Lung (tissue), 11 donors: ENCODE measurements at regions not wholly inside any gene's neighbourhood (a gene's known extent, or its start where the extent isn't known, plus 50 kb on each side); places are given as distances from the start of the nearest gene placed in this dataset.

Source experiments
- ATAC-seq: fragments of 200-7000 bp; cut with Tn5 transposase; one replicate; pipeline ENCODE4 v1.9.1; 2020; ENCODE audit warnings: moderate number of reproducible peaks; ENCODE audit not compliant: insufficient read depth, low FRiP score
- DNase-seq, 3 donors: peaks; one replicate each; pipeline ENCODE4 v3.0.0-alpha.2; 2013 to 2017
- H3K27ac ChIP-seq, 2 donors: one replicate each; pipeline ENCODE4 v1.5.1; 2013; ENCODE audit warnings: mild to moderate bottlenecking in 2 of 2, moderate library complexity in 2 of 2, control low read depth in 1 of 2, inconsistent platforms in 1 of 2, low read depth in 1 of 2, low read length in 1 of 2
- H3K27me3 ChIP-seq, 3 donors: one replicate each; pipeline ENCODE4 v1.5.1; 2013; ENCODE audit warnings: low read length in 2 of 3; ENCODE audit not compliant: control insufficient read depth in 3 of 3, insufficient read depth in 3 of 3
- H3K36me3 ChIP-seq, 4 donors: one replicate each; pipeline ENCODE4 v1.5.1; 2013; ENCODE audit warnings: low read length in 4 of 4, mild to moderate bottlenecking in 1 of 4, moderate library complexity in 1 of 4; ENCODE audit not compliant: control insufficient read depth in 4 of 4, insufficient read depth in 4 of 4
- H3K4me1 ChIP-seq, 5 donors: one replicate each; pipeline ENCODE4 v1.5.1; 2013; ENCODE audit warnings: low read length in 5 of 5, mild to moderate bottlenecking in 2 of 5, moderate library complexity in 1 of 5; ENCODE audit not compliant: control insufficient read depth in 5 of 5, insufficient read depth in 5 of 5
- H3K4me3 ChIP-seq: one replicate; pipeline ENCODE4 v1.5.1; 2013; ENCODE audit warnings: mild to moderate bottlenecking, control low read depth, moderate library complexity
- H3K9ac ChIP-seq, 2 donors: one replicate each; pipeline ENCODE4 v1.5.1; 2013; ENCODE audit warnings: low read length in 2 of 2, control low read depth in 1 of 2; ENCODE audit not compliant: insufficient read depth in 1 of 2
- H3K9me3 ChIP-seq, 4 donors: one replicate each; pipeline ENCODE4 v1.5.1; 2013; ENCODE audit warnings: low read length in 3 of 4, mild to moderate bottlenecking in 1 of 4, moderate library complexity in 1 of 4; ENCODE audit not compliant: control insufficient read depth in 4 of 4, insufficient read depth in 3 of 4
- CTCF ChIP-seq: IDR thresholded peaks from 2 replicates; pipeline ENCODE4 v1.5.1; 2012; ENCODE audit warnings: mild to moderate bottlenecking; ENCODE audit errors: control extremely low read depth, extremely low read depth
- WGBS, 2 donors: extraction: QIAGEN DNeasy Blood & Tissue Kit; methylation state at CpG; one replicate each; pipeline ENCODE4 v1.1.7; 2013; 5-methylcytosine and 5-hydroxymethylcytosine counted together
- donor health status: control.
- donor health status: control.
- donor health status: Bipolar disorder and iron deficiency.
- donor health status: healthy.
- donor health status: DM: yes; HTN: yes; CAD: no.

- WGBS, 2 donors, result 51 to 60% methylated on average over 3 of the region's 3 CpGs
- DNase-seq, result peak; percentile 40 to 87 (median 66)
- no peak for TF ChIP-seq CTCF
- ATAC-seq, result peak; percentile 54
- Histone ChIP-seq H3K27ac (no peak overlapping the region), H3K4me1 (peaks cover 0 to 4% (median 0%) of the 10 kb centered on the region in 5 donors), H3K9me3 (no peaks in the 10 kb centered on the region), H3K36me3 (no peaks in the 10 kb centered on the region), H3K9ac (no peak overlapping the region), H3K4me3 (no peak overlapping the region), H3K27me3 (no peaks in the 10 kb centered on the region)
Observed at GRCh38 chr3:98650971-98651779, 57.8 kb upstream of the CPOX start.

GRCh38 chr3:98651780-98652077 lies 58.3 kb upstream of the CPOX start:
- Histone ChIP-seq H3K9ac (no peak overlapping the region), H3K4me1 (peaks cover 0 to 4% (median 0%) of the 10 kb centered on the region in 5 donors), H3K27me3 (no peaks in the 10 kb centered on the region), H3K4me3 (no peak overlapping the region), H3K9me3 (no peaks in the 10 kb centered on the region), H3K36me3 (no peaks in the 10 kb centered on the region), H3K27ac (no peak overlapping the region)
- no peak for TF ChIP-seq CTCF
- no peak for ATAC-seq
- no peak for DNase-seq

- ATAC-seq (no peak), DNase-seq (no peak)
- Histone ChIP-seq H3K27ac (no peak overlapping the region), H3K27me3 (peaks cover 0 to 4% (median 0%) of the 10 kb centered on the region in 3 donors), H3K4me3 (no peak overlapping the region), H3K36me3 (no peaks in the 10 kb centered on the region), H3K9ac (no peak overlapping the region), H3K4me1 (peaks cover 0 to 4% (median 0%) of the 10 kb centered on the region in 5 donors), H3K9me3 (no peaks in the 10 kb centered on the region)
- WGBS, 2 donors, result 32 to 40% methylated on average over 3 of the region's 3 CpGs
- no peak for TF ChIP-seq CTCF
Observed at GRCh38 chr3:98655666-98656065, 62.3 kb upstream of the CPOX start.

- no peaks in the 10 kb centered on the region for H3K9me3 ChIP-seq
- 8 to 9% methylated on average over 25 of the region's 25 CpGs for WGBS, 2 donors
- H3K4me3 ChIP-seq, result no peak overlapping the region
- DNase-seq (peak in 2 of 3 donors; percentile 22 to 30), ATAC-seq (peak; percentile 72)
- H3K36me3 ChIP-seq, result no peaks in the 10 kb centered on the region
- H3K9ac ChIP-seq, result no peak overlapping the region
- peaks cover 0 to 4% (median 0%) of the 10 kb centered on the region in 5 donors for H3K4me1 ChIP-seq
- peak; percentile 32 for TF ChIP-seq CTCF
- H3K27ac ChIP-seq, result no peak overlapping the region
- peaks cover 0 to 4% (median 0%) of the 10 kb centered on the region in 3 donors for H3K27me3 ChIP-seq
Observed at GRCh38 chr3:98657457-98657856, 64.0 kb upstream of the CPOX start.
